Upper lobe of left lung (tissue), 6 donors: ENCODE measurements at regions not wholly inside any gene's neighbourhood (a gene's known extent, or its start where the extent isn't known, plus 50 kb on each side); places are given as distances from the start of the nearest gene placed in this dataset.

Experiments
- ATAC-seq, 2 donors: fragments of 200-7000 bp; cut with Tn5 transposase; one replicate each; pipeline ENCODE4 v1.9.1; 2022; ENCODE audit warnings: mild to moderate bottlenecking in 2 of 2, moderate library complexity in 2 of 2; ENCODE audit not compliant: low FRiP score in 2 of 2
- DNase-seq, 2 donors: peaks; one replicate each; pipeline ENCODE4 v3.0.0-alpha.2; 2019 to 2020
- H3K27ac ChIP-seq, 4 donors: fragments of 200-600 bp; sonication (generic); one replicate each; pipeline ENCODE4 v1.5.1; 2016 to 2019
- H3K27me3 ChIP-seq, 4 donors: fragments of 200-600 bp; sonication (generic); one replicate each; pipeline ENCODE4 v1.5.1; 2017 to 2019
- H3K36me3 ChIP-seq, 4 donors: fragments of 200-600 bp; sonication (generic); one replicate each; pipeline ENCODE4 v1.5.1; 2016 to 2019
- H3K4me1 ChIP-seq, 4 donors: fragments of 200-600 bp; sonication (generic); one replicate each; pipeline ENCODE4 v1.5.1; 2018 to 2019
- H3K4me3 ChIP-seq, 4 donors: fragments of 200-600 bp; sonication (generic); one replicate each; pipeline ENCODE4 v1.5.1; 2017 to 2019; ENCODE audit warnings: mild to moderate bottlenecking in 2 of 4, moderate library complexity in 1 of 4
- H3K9me3 ChIP-seq, 4 donors: fragments of 200-600 bp; sonication (generic); one replicate each; pipeline ENCODE4 v1.5.1; 2018 to 2019
- CTCF ChIP-seq, 6 experiments: fragments of 450-650 bp in 4 of 6; fragments of 200-600 bp in 2 of 6; sonication (generic) in 2 of 6; IDR thresholded peaks; one replicate each; pipeline ENCODE4 v1.5.1; 2016 to 2019; ENCODE audit warnings: antibody characterized with exemption in 6 of 6
- EP300 ChIP-seq, 4 donors: sonication (generic); formaldehyde crosslinking; IDR thresholded peaks; one replicate each; pipeline ENCODE4 v1.5.1; 2017; ENCODE audit warnings: antibody characterized with exemption in 4 of 4, control low read depth in 2 of 4
- POLR2A ChIP-seq, 4 donors: fragments of 450-650 bp; IDR thresholded peaks; one replicate each; pipeline ENCODE4 v1.5.1; 2016 to 2017; ENCODE audit warnings: antibody characterized with exemption in 4 of 4, mild to moderate bottlenecking in 2 of 4
- POLR2AphosphoS5 ChIP-seq, 2 donors: sonication (generic); formaldehyde crosslinking; IDR thresholded peaks; one replicate each; pipeline ENCODE4 v1.5.1; 2017; ENCODE audit warnings: antibody characterized with exemption in 2 of 2
- WGBS, 2 donors: methylation state at CpG; one replicate each; pipeline ENCODE4 v1.1.5; 2017 to 2018; 5-methylcytosine and 5-hydroxymethylcytosine counted together
- donor health status: DM: no; HTN: no; CAD: no; lungs with moderate emphysema.
- donor health status: DM: no; HTN: yes; CAD: no; lungs with severe emphysema.

- Histone ChIP-seq H3K4me3 (no peak overlapping the region), H3K27ac (no peak overlapping the region), H3K9me3 (no peaks in the 10 kb centered on the region), H3K4me1 (no peaks in the 10 kb centered on the region), H3K27me3 (no peaks in the 10 kb centered on the region), H3K36me3 (no peaks in the 10 kb centered on the region)
- TF ChIP-seq EP300 (IDR thresholded peaks at IDR 0.05) (no peak), POLR2AphosphoS5 (IDR thresholded peaks at IDR 0.05) (no peak), POLR2A (IDR thresholded peaks at IDR 0.05) (no peak), CTCF (IDR thresholded peaks at IDR 0.05) (no peak)
- 83 to 89% methylated on average over 2 to 4 of the region's 4 CpGs for WGBS, 2 donors
- DNase-seq = no peak
- no peak for ATAC-seq
Measured at GRCh38 chr10:47243356-47243755, 56.6 kb upstream of the GDF10 start.

GRCh38 chr10:47243791-47244190 is 56.2 kb upstream of the GDF10 start:
- no peak for DNase-seq
- 41 to 61% methylated on average over 4 of the region's 4 CpGs for WGBS, 2 donors
- no peaks in the 10 kb centered on the region for H3K36me3 ChIP-seq

GRCh38 chr10:47244560-47245500 is 55.2 kb upstream of the GDF10 start:
- TF ChIP-seq CTCF (IDR thresholded peaks at IDR 0.05) = no peak
- 79 to 88% methylated on average over 6 to 14 of the region's 15 CpGs for WGBS, 2 donors
- H3K4me3 ChIP-seq = no peak overlapping the region
- H3K36me3 ChIP-seq = no peaks in the 10 kb centered on the region
- no peaks in the 10 kb centered on the region for H3K9me3 ChIP-seq
- peak in 1 of 2 donors; percentile 51 for DNase-seq
- no peak overlapping the region for H3K27ac ChIP-seq
- no peak for ATAC-seq
- H3K4me1 ChIP-seq = no peaks in the 10 kb centered on the region
- no peaks in the 10 kb centered on the region for H3K27me3 ChIP-seq

More at GRCh38 chr10:47243791-47244190, 56.2 kb upstream of the GDF10 start:
- Histone ChIP-seq H3K4me1 (no peaks in the 10 kb centered on the region), H3K27ac (no peak overlapping the region), H3K4me3 (no peak overlapping the region), H3K27me3 (no peaks in the 10 kb centered on the region), H3K9me3 (no peaks in the 10 kb centered on the region)
- peak in 1 of 2 donors; percentile 25 for ATAC-seq
- TF ChIP-seq POLR2AphosphoS5 (IDR thresholded peaks at IDR 0.05) = no peak

GRCh38 chr10:47245731-47246350 is 54.2 kb upstream of the GDF10 start:
- 88 to 91% methylated on average over 4 to 6 of the region's 6 CpGs for WGBS, 2 donors
- Histone ChIP-seq H3K9me3 (no peaks in the 10 kb centered on the region), H3K27me3 (no peaks in the 10 kb centered on the region), H3K4me3 (no peak overlapping the region), H3K4me1 (no peaks in the 10 kb centered on the region), H3K36me3 (no peaks in the 10 kb centered on the region), H3K27ac (no peak overlapping the region)
- no peak for DNase-seq
- TF ChIP-seq CTCF (IDR thresholded peaks at IDR 0.05) = no peak
- no peak for TF ChIP-seq POLR2A (IDR thresholded peaks at IDR 0.05)
- TF ChIP-seq POLR2AphosphoS5 (IDR thresholded peaks at IDR 0.05) = no peak
- no peak for TF ChIP-seq EP300 (IDR thresholded peaks at IDR 0.05)
- no peak for ATAC-seq

GRCh38 chr10:47246406-47247147 is 53.4 kb upstream of the GDF10 start:
- no peak for ATAC-seq
- TF ChIP-seq POLR2AphosphoS5 (IDR thresholded peaks at IDR 0.05) (no peak), POLR2A (IDR thresholded peaks at IDR 0.05) (no peak), CTCF (IDR thresholded peaks at IDR 0.05) (no peak), EP300 (IDR thresholded peaks at IDR 0.05) (no peak)
- no peaks in the 10 kb centered on the region for H3K4me1 ChIP-seq
- H3K9me3 ChIP-seq = no peaks in the 10 kb centered on the region
- H3K27me3 ChIP-seq = no peaks in the 10 kb centered on the region
- H3K36me3 ChIP-seq = no peaks in the 10 kb centered on the region
- DNase-seq = no peak
- no peak overlapping the region for H3K27ac ChIP-seq
- no peak overlapping the region for H3K4me3 ChIP-seq
- 74 to 86% methylated on average over 3 to 6 of the region's 6 CpGs for WGBS, 2 donors
